HAP-1 (cell line): ENCODE measurements at regions not wholly inside any gene's neighbourhood (a gene's known extent, or its start where the extent isn't known, plus 50 kb on each side); places are given as distances from the start of the nearest gene placed in this dataset.

ENCODE experiments used
- DNase-seq, 2 experiments: peaks; one replicate each; pipeline ENCODE4 v3.0.0-alpha.2; 2016 to 2020; ENCODE audit warnings: low spot score in 2 of 2
- H3K27me3 ChIP-seq: fragments of 250-450 bp; sonication (Bioruptor Pico); 2 replicates; pipeline ENCODE4 v1.5.1; 2020; ENCODE audit warnings: low read depth, mild to moderate bottlenecking, moderate library complexity
- H3K36me3 ChIP-seq: fragments of 250-450 bp; sonication (Bioruptor Pico); replicated peaks from 2 replicates; pipeline ENCODE4 v1.5.1; 2020; ENCODE audit warnings: mild to moderate bottlenecking
- H3K4me1 ChIP-seq: fragments of 250-450 bp; sonication (Bioruptor Pico); 2 replicates; pipeline ENCODE4 v1.5.1; 2020; ENCODE audit warnings: mild to moderate bottlenecking
- H3K4me3 ChIP-seq: fragments of 250-450 bp; sonication (Bioruptor Pico); 2 replicates; pipeline ENCODE4 v1.5.1; 2020; ENCODE audit warnings: mild to moderate bottlenecking, moderate library complexity
- H3K9me3 ChIP-seq: fragments of 250-450 bp; sonication (Bioruptor Pico); 2 replicates; pipeline ENCODE4 v1.5.1; 2020; ENCODE audit warnings: mild to moderate bottlenecking, moderate library complexity
- in situ Hi-C: fragments of 300-500 bp; cut with MboI; formaldehyde crosslinking; loops from 3 replicates; pipeline ENCODE4 v1.14.3; 2020; ENCODE audit warnings: low sequenced_read_pairs, inconsistent platforms, mixed read lengths

- in situ Hi-C loops, result no loop called here
- H3K36me3 ChIP-seq, result no peaks in the 10 kb centered on the region
- DNase-seq, result no peak
- peaks cover 5% of the 10 kb centered on the region for H3K27me3 ChIP-seq
- no peak overlapping the region for H3K4me3 ChIP-seq
- no peaks in the 10 kb centered on the region for H3K9me3 ChIP-seq
- no peaks in the 10 kb centered on the region for H3K4me1 ChIP-seq
These were observed 108.1 kb upstream of the AGR3 start for GRCh38 chr7:16989811-16990413.

GRCh38 chr7:16991551-16991950 is 109.8 kb upstream of the AGR3 start:
- Histone ChIP-seq H3K36me3 (no peaks in the 10 kb centered on the region), H3K27me3 (peaks cover 5% of the 10 kb centered on the region; the same call in 1 of the 2 replicates), H3K4me3 (no peak overlapping the region), H3K9me3 (no peaks in the 10 kb centered on the region), H3K4me1 (no peaks in the 10 kb centered on the region)
- in situ Hi-C loops, result no loop called here
- no peak for DNase-seq

GRCh38 chr7:16993543-16993942 is 111.8 kb upstream of the AGR3 start:
- Histone ChIP-seq H3K4me1 (no peaks in the 10 kb centered on the region), H3K9me3 (no peaks in the 10 kb centered on the region), H3K27me3 (no peaks in the 10 kb centered on the region), H3K36me3 (no peaks in the 10 kb centered on the region), H3K4me3 (no peak overlapping the region)
- DNase-seq, result no peak
- in situ Hi-C loops, result no loop called here

- no peak overlapping the region for H3K4me3 ChIP-seq
- no peaks in the 10 kb centered on the region for H3K27me3 ChIP-seq
- in situ Hi-C loops, result no loop called here
- H3K4me1 ChIP-seq, result no peaks in the 10 kb centered on the region
- no peaks in the 10 kb centered on the region for H3K9me3 ChIP-seq
- H3K36me3 ChIP-seq, result no peaks in the 10 kb centered on the region
- no peak for DNase-seq
These were observed 116.8 kb upstream of the AGR3 start for GRCh38 chr7:16998481-16999051.

- Histone ChIP-seq H3K27me3 (no peaks in the 10 kb centered on the region), H3K4me3 (no peak overlapping the region), H3K4me1 (no peaks in the 10 kb centered on the region), H3K36me3 (no peaks in the 10 kb centered on the region), H3K9me3 (no peaks in the 10 kb centered on the region)
- DNase-seq, result no peak
- in situ Hi-C loops, result no loop called here
These were observed 117.9 kb upstream of the AGR3 start for GRCh38 chr7:16999541-17000267.

- Histone ChIP-seq H3K4me1 (no peaks in the 10 kb centered on the region), H3K4me3 (no peak overlapping the region), H3K36me3 (no peaks in the 10 kb centered on the region), H3K9me3 (no peaks in the 10 kb centered on the region), H3K27me3 (peaks cover 3% of the 10 kb centered on the region; the same call in 1 of the 2 replicates)
- in situ Hi-C loops, result no loop called here
- no peak for DNase-seq
These were observed 123.5 kb upstream of the AGR3 start for GRCh38 chr7:17005271-17005670.

- Histone ChIP-seq H3K27me3 (peaks cover 3% of the 10 kb centered on the region; the same call in 1 of the 2 replicates), H3K4me3 (no peak overlapping the region), H3K9me3 (no peaks in the 10 kb centered on the region), H3K36me3 (no peaks in the 10 kb centered on the region), H3K4me1 (no peaks in the 10 kb centered on the region)
- in situ Hi-C loops, result no loop called here
- no peak for DNase-seq
These were observed 126.1 kb upstream of the AGR3 start for GRCh38 chr7:17007841-17008240.

- Histone ChIP-seq H3K4me3 (no peak overlapping the region), H3K36me3 (no peaks in the 10 kb centered on the region), H3K4me1 (no peaks in the 10 kb centered on the region), H3K9me3 (no peaks in the 10 kb centered on the region), H3K27me3 (peaks cover 3% of the 10 kb centered on the region; the same call in 1 of the 2 replicates)
- peak in 1 of 2 experiments; percentile 20 for DNase-seq
- in situ Hi-C loops, result no loop called here
These were observed 127.4 kb upstream of the AGR3 start for GRCh38 chr7:17009007-17009719.

- Histone ChIP-seq H3K4me1 (no peaks in the 10 kb centered on the region), H3K36me3 (no peaks in the 10 kb centered on the region), H3K9me3 (no peaks in the 10 kb centered on the region), H3K27me3 (peaks cover 3% of the 10 kb centered on the region; the same call in 1 of the 2 replicates), H3K4me3 (no peak overlapping the region)
- no peak for DNase-seq
- in situ Hi-C loops, result no loop called here
These were observed 128.2 kb upstream of the AGR3 start for GRCh38 chr7:17009933-17010332.

- in situ Hi-C loops, result no loop called here
- no peaks in the 10 kb centered on the region for H3K36me3 ChIP-seq
- no peak for DNase-seq
These were observed 129.0 kb upstream of the AGR3 start for GRCh38 chr7:17010637-17011300.

GRCh38 chr7:17013204-17013603 is 131.4 kb upstream of the AGR3 start:
- in situ Hi-C loops, result no loop called here
- Histone ChIP-seq H3K4me3 (no peak overlapping the region), H3K9me3 (no peaks in the 10 kb centered on the region), H3K36me3 (no peaks in the 10 kb centered on the region), H3K4me1 (no peaks in the 10 kb centered on the region), H3K27me3 (peaks cover 3% of the 10 kb centered on the region; the same call in 1 of the 2 replicates)
- no peak for DNase-seq

More at GRCh38 chr7:17010637-17011300, 129.0 kb upstream of the AGR3 start:
- H3K4me3 ChIP-seq, result no peak overlapping the region
- no peaks in the 10 kb centered on the region for H3K9me3 ChIP-seq
- no peaks in the 10 kb centered on the region for H3K4me1 ChIP-seq
- H3K27me3 ChIP-seq, result peaks cover 3% of the 10 kb centered on the region; the same call in 1 of the 2 replicates

- in situ Hi-C loops, result no loop called here
- H3K9me3 ChIP-seq, result no peaks in the 10 kb centered on the region
- peaks cover under 1% of the 10 kb centered on the region for H3K27me3 ChIP-seq
- no peak for DNase-seq
- no peak overlapping the region for H3K4me3 ChIP-seq
- no peaks in the 10 kb centered on the region for H3K36me3 ChIP-seq
- H3K4me1 ChIP-seq, result no peaks in the 10 kb centered on the region
These were observed 132.9 kb upstream of the AGR3 start for GRCh38 chr7:17014686-17015085.

- no peaks in the 10 kb centered on the region for H3K36me3 ChIP-seq
- no peak overlapping the region for H3K4me3 ChIP-seq
- in situ Hi-C loops, result no loop called here
- H3K4me1 ChIP-seq, result no peaks in the 10 kb centered on the region
- DNase-seq, result no peak
- H3K27me3 ChIP-seq, result no peaks in the 10 kb centered on the region; the same call in 1 of the 2 replicates
- H3K9me3 ChIP-seq, result no peaks in the 10 kb centered on the region
These were observed 133.8 kb upstream of the AGR3 start for GRCh38 chr7:17015598-17016031.
